ENCODE measurements at regions not wholly inside any gene's neighbourhood (a gene's known extent, or its start where the extent isn't known, plus 50 kb on each side); places are given as distances from the start of the nearest gene placed in this dataset.

DNA sequence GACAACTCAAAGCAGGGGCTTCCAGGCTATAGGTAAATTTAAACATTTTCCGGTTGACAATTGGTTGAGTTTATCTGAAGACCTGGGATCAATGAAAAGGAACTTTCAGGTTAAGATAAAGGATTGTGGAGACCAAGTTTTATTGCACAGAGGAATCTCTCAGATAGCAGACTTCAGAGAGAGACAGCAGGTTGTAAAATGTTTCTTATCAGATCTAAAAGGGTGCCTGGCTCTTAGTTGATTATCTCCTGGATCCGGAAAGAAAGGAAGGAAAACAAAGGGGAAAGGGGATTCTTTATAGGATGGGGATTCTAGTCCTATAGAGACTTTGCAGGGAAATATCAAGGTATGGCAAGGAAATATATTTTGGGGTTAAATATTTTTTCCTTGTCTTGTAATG is 951.3 kb upstream of the SEMA6D start:
- Histone ChIP-seq H3K23ac (ENCODE audit: insufficient read length, low read depth, low read length) (no peak overlapping the region), H3K23me2 (ENCODE audit: insufficient read length, low read depth, low read length, poor library complexity, severe bottlenecking) (no peaks in the 10 kb centered on the region), H4K91ac (ENCODE audit: insufficient read length, low read depth, low read length) (no peak overlapping the region), H2BK12ac (ENCODE audit: insufficient read length, low read depth, low read length) (no peak overlapping the region), H3K27me3 (ENCODE audit: insufficient read depth, low read length) (no peaks in the 10 kb centered on the region), H3T11ph (ENCODE audit: low read length) (no peak overlapping the region), H3K9me3 (ENCODE audit: control insufficient read depth, low read depth, low read length) (peaks cover 5% of the 10 kb centered on the region), H2AFZ (ENCODE audit: low read length) (no peak overlapping the region), H2BK15ac (ENCODE audit: low read depth, low read length) (no peak overlapping the region), H3K14ac (ENCODE audit: insufficient read depth, low read length) (no peak overlapping the region), H3K4me2 (ENCODE audit: insufficient read depth, insufficient read length, low read length) (no peak overlapping the region), H3K4ac (ENCODE audit: low read depth, low read length) (no peak overlapping the region), H3K27ac (ENCODE audit: insufficient read length, low read depth, low read length) (no peak overlapping the region), H2BK5ac (ENCODE audit: insufficient read length, low read length) (no peak overlapping the region), H2BK20ac (ENCODE audit: low read depth, low read length, poor library complexity, severe bottlenecking) (no peak overlapping the region), H3K9ac (ENCODE audit: extremely low read depth, insufficient read length, low read length) (no peak overlapping the region), H3K79me1 (ENCODE audit: insufficient read depth, low read depth, low read length, poor library complexity, severe bottlenecking) (no peaks in the 10 kb centered on the region), H4K5ac (ENCODE audit: insufficient read length, low read depth, low read length) (no peak overlapping the region), H3K4me1 (ENCODE audit: insufficient read depth, low read length) (no peaks in the 10 kb centered on the region), H3K18ac (ENCODE audit: insufficient read length, low read depth, low read length) (no peak overlapping the region), H3K56ac (ENCODE audit: insufficient read length, low read depth, low read length) (no peak overlapping the region), H4K20me1 (ENCODE audit: control insufficient read depth, insufficient read depth, insufficient read length) (no peaks in the 10 kb centered on the region), H4K8ac (replicated peaks; ENCODE audit: insufficient read length, low read depth, low read length) (no peak overlapping the region), H2AK5ac (ENCODE audit: insufficient read length, low read length) (no peak overlapping the region), H2BK120ac (ENCODE audit: low read depth, low read length, poor library complexity, severe bottlenecking) (no peak overlapping the region), H3K79me2 (ENCODE audit: insufficient read depth, low read length) (no peaks in the 10 kb centered on the region)
- Mint-ChIP-seq H3K9me3 (peaks cover 16% of the 10 kb centered on the region in 2 experiments), H3K4me1 (no peaks in the 10 kb centered on the region), H3K4me3 (no peak overlapping the region), H3K27ac (no peak overlapping the region), H3K36me3 (ENCODE audit: insufficient read depth in 1 of 3, low read depth in 3 of 3) (peaks cover 12 to 15% (median 13%) of the 10 kb centered on the region in 3 experiments), H3K27me3 (ENCODE audit: low read depth) (no peaks in the 10 kb centered on the region; the same call in 1 of the 2 replicates)
- no CpG with 5 or more reads among the region's 2 CpGs for WGBS (ENCODE audit: extremely low coverage, insufficient read length, low lambda C conversion rate)
- TF ChIP-seq, protein P1, sequence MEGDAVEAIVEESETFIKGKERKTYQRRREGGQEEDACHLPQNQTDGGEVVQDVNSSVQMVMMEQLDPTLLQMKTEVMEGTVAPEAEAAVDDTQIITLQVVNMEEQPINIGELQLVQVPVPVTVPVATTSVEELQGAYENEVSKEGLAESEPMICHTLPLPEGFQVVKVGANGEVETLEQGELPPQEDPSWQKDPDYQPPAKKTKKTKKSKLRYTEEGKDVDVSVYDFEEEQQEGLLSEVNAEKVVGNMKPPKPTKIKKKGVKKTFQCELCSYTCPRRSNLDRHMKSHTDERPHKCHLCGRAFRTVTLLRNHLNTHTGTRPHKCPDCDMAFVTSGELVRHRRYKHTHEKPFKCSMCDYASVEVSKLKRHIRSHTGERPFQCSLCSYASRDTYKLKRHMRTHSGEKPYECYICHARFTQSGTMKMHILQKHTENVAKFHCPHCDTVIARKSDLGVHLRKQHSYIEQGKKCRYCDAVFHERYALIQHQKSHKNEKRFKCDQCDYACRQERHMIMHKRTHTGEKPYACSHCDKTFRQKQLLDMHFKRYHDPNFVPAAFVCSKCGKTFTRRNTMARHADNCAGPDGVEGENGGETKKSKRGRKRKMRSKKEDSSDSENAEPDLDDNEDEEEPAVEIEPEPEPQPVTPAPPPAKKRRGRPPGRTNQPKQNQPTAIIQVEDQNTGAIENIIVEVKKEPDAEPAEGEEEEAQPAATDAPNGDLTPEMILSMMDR (conservative IDR thresholded peaks at IDR 0.05) = no peak
- no peak for DNase-seq

All from H9 (cell line).